SKM-1 (cell line): ENCODE measurements at regions not wholly inside any gene's neighbourhood (a gene's known extent, or its start where the extent isn't known, plus 50 kb on each side); places are given as distances from the start of the nearest gene placed in this dataset.
A peak's percentile ranks its signal among the peaks of the same experiment; 100 is the strongest.
"Not testable (repeated sequence)": the region's sequence is repeated elsewhere in the genome, so short reads cannot be mapped to it uniquely, and the experiment has no call there.

Experiments used
- DNase-seq: peaks from one replicate; lab custom pipeline; 2025; ENCODE audit not compliant: unreplicated experiment; lab: John Stamatoyannopoulos, UW

GRCh38 chr3:94323596-94323995 lies 260.7 kb downstream of the NSUN3 start:
- no peak for DNase-seq

DNA sequence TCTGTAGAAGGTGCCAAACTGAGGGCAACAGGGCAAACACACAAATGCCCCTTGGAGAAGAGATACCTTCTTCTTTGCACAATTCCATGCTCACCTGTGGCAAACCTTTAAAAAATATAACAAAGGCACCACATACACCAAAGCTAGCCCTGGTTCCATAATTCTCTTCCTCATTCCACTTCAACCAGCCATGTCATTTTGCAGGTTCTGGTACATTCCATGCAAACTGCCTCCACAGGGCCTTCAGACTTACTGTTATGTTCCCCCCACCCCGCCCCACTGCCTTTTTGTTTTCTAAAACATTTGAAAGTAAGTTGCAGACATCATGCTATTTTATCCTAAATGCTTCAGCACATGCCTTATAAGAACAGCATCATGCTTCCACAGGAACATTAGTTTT lies 269.0 kb downstream of the NSUN3 start:
- no peak for DNase-seq

DNA sequence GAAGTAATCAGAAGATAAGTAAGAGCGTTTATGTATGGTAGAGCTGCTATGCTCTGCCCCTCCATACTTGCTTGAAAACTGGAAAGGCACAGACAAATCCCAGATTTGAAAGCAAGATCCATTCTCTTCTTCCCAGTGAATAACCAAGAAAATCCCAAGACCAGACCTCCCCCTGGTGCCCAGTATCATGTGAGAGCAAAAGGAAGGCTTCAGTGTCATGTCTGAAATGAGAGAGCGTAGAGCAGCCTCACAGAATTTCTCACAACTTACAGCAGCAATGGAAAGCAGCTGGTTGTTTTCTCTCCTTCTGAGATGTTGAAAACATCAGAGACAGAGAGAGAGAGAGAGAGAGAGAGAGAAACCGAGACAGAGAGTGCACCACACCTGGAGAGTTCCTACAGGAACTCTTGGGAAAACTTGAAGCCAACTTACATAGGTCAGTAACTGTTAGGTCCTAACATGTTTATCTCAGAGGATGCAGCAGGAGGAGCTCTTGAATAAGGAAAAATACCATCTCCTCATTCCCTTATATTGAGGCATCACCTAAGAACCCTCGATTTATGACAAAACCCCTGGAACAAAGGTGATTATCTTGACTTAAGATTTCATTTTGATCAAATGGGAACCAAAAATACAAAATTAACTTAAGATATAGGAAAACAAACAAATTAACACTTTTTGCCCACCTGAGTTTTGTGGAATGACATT lies 273.3 kb downstream of the NSUN3 start:
- DNase-seq = peak; percentile 7

DNA sequence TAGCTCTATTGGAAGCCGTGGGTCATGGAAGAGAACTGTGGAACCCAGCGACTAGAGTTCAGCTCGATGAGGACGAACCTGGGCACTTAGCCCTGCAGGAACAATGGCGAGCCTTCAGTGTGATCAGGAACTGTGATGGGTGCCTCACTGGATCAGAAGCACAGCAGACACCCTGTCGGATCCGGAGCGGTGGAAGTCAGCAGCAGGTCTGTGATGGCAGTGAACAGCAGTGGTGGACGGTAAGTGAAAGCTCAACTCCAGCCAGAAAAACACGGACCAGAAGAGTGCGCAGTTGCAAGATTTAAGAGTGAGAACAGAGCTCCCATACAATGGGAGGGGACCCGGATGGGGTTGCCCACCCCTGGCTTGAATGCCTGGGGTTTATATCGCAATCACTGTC lies 282.2 kb downstream of the NSUN3 start:
- no peak for DNase-seq

DNA sequence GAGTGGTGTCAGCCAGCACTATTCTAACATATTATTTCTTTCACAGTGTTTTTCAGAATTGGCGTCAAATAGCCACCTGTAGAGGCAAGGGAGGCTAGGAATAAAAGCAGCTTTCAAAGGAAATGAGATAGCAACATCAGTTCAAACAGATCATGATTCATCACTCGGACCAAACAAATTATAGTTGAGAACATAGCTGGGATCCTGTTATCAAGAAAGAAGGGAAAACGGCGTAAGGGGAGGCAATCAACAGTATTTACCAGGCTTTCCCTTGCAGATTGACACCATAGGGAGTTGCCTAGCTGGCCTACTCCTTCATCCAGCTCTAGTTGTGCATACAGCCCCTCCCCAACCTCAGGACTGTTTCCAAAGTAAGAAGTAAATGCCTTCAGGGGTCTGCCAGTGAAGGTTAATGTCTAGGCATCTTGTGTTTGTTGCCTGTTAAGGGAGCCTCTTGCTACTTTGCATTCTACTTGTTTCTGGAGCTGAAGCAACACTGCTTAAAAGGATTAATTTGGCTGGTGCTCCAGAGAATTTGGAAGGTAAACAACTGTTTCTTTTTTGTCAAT lies 286.5 kb downstream of the NSUN3 start:
- DNase-seq = no peak

DNA sequence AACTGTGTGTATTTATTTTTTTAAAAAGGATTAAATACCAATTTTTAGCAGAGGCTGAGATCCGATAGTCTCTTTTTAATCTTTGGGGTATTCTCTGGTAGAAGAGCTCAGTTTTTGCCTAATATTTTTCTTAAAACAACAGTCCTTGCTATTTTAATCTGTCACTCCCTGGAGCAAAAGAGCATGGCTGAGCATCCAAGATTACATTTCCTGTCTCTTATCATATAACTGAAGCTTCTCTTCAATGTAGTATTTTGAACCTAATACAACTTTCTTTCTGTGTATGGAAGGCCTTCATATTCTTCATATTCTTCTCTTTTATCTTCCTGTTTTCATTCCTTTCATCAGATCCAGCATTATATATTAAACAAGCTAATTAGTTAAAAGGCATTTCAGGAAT lies 293.7 kb downstream of the NSUN3 start:
- no peak for DNase-seq

- no peak for DNase-seq
These were observed 297.1 kb downstream of the NSUN3 start for GRCh38 chr3:94359996-94360395.

DNA sequence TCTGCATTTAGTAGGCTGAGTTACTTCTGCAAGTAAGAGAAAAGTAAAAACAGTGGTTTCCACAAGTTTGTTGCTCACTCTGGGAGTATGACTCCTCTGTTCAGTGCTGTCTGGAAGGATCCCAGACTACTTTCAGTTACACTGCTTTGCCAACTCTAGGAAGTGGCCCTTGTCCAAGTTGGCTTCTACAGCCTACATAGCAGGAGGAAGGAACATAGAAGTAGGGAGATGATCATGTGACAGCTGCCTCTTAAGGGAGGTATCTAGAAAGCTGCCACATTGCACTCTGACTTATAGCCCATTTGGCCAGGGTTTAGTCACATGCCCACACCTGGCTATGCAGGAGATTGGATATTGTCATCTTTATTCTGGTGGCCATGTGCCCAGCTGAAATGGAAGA lies 298.1 kb downstream of the NSUN3 start:
- no peak for DNase-seq

DNA sequence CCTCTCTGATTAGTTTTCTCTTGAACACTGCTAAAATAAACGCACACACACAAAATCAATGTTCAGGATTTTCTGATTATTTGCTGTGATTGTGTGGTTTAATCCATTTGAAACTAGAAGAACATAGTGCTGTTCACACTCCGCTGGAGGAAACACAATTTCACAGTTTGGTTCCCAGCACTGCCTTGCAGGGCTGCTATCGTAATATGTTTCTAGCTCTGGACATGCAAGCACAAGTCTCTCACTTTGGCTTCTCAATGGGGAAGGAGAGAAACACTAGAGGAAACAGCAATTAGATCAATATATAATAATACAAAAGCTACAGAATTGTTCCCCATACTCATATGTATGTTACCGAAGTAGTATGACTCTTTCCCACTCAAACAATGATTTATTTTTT lies 299.5 kb downstream of the NSUN3 start:
- DNase-seq = no peak

GRCh38 chr3:94365006-94365405 lies 302.1 kb downstream of the NSUN3 start:
- DNase-seq = no peak

GRCh38 chr3:94372026-94372425 lies 309.2 kb downstream of the NSUN3 start:
- DNase-seq = no peak

DNA sequence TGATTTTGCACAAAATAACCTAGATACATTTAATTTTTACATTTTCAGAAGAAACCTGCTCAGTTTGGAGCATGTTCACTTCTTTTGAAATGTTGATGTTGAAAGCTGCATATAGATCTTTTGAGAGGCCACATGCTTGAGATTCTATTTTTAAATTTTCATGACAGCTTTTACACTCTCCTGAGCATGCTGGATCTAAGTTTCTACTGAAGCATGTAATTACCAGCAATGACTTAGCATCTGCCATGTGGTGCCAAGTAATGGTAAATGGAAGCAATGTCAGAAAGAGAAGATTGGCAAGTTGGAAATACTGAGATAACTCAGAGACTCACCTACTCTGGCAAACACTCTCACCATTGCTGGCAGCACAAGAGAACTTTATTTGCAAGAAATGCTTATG lies 310.6 kb downstream of the NSUN3 start:
- no peak for DNase-seq

DNA sequence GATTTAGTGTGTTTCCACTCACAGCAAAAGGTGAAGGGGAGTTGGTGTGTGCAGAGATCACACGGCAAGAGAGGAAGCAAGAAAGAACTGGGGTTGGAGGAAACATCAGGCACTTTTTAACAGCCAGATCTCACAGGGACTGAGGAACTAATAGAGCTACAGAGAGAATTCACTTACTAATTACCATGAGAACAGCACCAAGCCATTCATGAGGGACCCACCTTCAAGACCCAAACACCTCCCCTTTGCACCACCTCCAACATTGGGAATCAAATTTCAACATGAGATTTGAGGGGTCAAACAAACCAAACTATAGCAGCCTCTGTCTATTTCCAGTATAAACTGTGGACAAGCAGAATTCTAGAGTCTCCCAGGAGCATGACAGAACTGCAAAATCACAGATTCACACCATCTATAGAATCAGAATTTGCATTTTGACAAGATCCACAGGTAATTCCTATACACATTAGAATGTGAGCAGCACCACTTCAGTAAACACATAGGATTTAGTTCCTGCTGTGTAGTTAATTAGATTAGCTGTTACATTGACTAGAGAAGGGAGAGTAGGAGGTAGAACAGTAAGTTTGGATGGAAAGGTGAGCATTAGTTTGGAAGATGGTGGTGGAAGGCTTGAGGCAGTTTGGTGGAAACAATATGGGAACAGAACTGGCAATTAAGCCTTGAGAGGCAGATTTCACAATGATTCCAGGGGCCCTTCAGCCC lies 311.7 kb downstream of the NSUN3 start:
- no peak for DNase-seq

DNA sequence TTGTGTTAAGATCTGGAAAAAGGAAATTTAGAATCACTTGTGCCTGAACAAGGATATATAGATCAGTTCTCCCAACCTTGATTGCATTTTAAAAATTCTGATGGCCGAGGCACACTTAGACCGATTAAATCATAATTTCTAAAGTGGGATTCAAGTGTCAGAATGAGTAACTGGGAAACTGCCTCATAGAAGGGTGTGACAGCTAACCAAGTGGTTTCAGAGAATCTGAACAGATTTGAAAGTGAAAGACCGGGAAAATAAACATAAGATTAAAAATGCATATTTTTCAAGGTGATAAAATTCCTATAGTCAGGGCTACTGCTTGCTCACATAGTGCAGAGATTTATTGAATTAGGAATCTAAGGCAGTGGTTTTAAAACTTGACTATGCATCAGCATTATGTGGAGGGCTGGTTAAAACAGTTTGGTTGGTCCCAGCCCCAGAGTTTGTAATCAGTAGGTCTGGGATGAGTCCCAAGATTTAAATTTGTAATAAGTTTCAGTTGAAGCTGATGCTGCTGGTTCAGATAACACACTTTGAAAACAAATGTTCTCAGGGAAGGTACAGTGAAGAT lies 314.3 kb downstream of the NSUN3 start:
- DNase-seq = not testable (repeated sequence)

DNA sequence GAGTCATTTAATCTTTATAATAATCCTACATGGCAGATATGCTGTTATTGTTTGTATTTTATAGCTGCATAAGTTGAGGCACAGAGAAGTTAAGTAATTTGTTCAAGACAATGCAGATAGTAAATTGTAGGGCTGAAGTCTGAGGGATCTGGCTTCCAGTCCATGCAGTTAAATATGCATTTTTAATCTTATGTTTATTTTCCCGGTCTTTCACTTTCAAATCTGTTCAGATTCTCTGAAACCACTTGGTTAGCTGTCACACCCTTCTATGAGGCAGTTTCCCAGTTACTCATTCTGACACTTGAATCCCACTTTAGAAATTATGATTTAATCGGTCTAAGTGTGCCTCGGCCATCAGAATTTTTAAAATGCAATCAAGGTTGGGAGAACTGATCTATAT lies 315.0 kb downstream of the NSUN3 start:
- not testable (repeated sequence) for DNase-seq

- DNase-seq = no peak
These were observed 315.5 kb downstream of the NSUN3 start for GRCh38 chr3:94378322-94378721.

- no peak for DNase-seq
These were observed 316.4 kb downstream of the NSUN3 start for GRCh38 chr3:94379264-94379663.

GRCh38 chr3:94394885-94395284 lies 332.0 kb downstream of the NSUN3 start:
- DNase-seq = no peak

DNA sequence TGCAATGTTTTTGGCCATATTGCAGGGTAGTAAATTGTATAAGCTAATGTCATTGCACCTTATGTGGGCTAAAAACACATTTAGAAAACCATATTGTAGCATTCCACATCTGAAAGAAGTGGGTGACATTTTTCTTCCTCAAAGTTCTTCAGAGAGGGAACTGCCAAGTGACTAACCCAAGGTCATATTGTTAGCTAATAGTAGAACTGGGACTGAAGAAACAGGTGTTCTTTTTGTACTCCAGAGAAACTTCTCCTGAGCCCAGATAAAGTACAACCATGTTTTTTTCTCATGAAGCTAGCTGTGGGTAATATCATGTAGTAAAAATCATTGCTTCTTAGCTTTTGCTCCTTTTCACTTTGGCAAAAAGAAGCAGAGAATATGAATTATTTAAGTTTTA lies 333.0 kb downstream of the NSUN3 start:
- no peak for DNase-seq

GRCh38 chr3:94398036-94398435 lies 335.2 kb downstream of the NSUN3 start:
- no peak for DNase-seq

DNA sequence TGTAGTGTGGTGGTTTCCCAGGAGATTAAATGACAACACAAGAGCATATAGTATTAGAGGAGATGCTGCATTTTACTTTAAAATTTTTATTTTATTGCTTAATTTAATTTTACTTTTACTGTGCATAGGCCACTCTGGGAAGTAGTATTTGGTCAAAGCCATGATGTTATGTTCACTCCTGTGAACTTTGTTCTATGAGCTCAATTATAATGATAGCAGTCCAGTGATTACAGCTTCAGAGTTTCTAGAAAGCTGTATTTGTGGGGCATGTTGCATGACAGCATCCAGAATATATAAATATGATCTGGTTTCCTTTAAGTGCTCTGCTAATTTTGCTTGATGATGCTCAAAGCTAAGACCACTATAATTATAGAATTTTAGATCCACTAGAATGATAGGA lies 338.6 kb downstream of the NSUN3 start:
- DNase-seq = no peak

GRCh38 chr3:94402126-94402525 lies 339.3 kb downstream of the NSUN3 start:
- DNase-seq = no peak
